Gastroesophageal sphincter (tissue), 4 donors: ENCODE measurements at regions not wholly inside any gene's neighbourhood (a gene's known extent, or its start where the extent isn't known, plus 50 kb on each side); places are given as distances from the start of the nearest gene placed in this dataset.

Experiments
- ATAC-seq: fragments of 150-250 bp; one replicate; pipeline ENCODE4 v1.9.1; 2016; ENCODE audit warnings: mild to moderate bottlenecking, moderate library complexity
- H3K27ac ChIP-seq, 4 donors: fragments of 200-600 bp; sonication (generic) in 3 of 4; 1 replicate in 3 of 4; 2 replicates in 1 of 4; pipeline ENCODE4 v1.5.1; 2016 to 2019
- H3K27me3 ChIP-seq: fragments of 200-600 bp; sonication (generic); one replicate; pipeline ENCODE4 v1.5.1; 2019
- H3K36me3 ChIP-seq, 2 donors: fragments of 200-600 bp; sonication (generic); one replicate each; pipeline ENCODE4 v1.5.1; 2019; ENCODE audit warnings: control low read depth in 1 of 2
- H3K4me1 ChIP-seq, 3 donors: fragments of 200-600 bp; sonication (generic); 1 replicate in 2 of 3; 2 replicates in 1 of 3; pipeline ENCODE4 v1.5.1; 2016 to 2019; ENCODE audit warnings: control low read depth in 2 of 3
- H3K4me3 ChIP-seq, 2 donors: fragments of 200-600 bp; sonication (generic); one replicate each; pipeline ENCODE4 v1.5.1; 2019; ENCODE audit warnings: mild to moderate bottlenecking in 1 of 2, moderate library complexity in 1 of 2
- H3K9me3 ChIP-seq, 3 donors: fragments of 200-600 bp; sonication (generic); one replicate each; pipeline ENCODE4 v1.5.1; 2017 to 2019; ENCODE audit warnings: control low read depth in 2 of 3
- CTCF ChIP-seq, 4 experiments: fragments of 200-600 bp in 2 of 4; fragments of 450-650 bp in 2 of 4; sonication (generic) in 1 of 4; IDR thresholded peaks; one replicate each; pipeline ENCODE4 v1.5.1; 2017 to 2019; ENCODE audit warnings: antibody characterized with exemption in 4 of 4, mild to moderate bottlenecking in 2 of 4, moderate library complexity in 2 of 4
- EP300 ChIP-seq: sonication (generic); formaldehyde crosslinking; IDR thresholded peaks from one replicate; pipeline ENCODE4 v1.6.1; 2017; ENCODE audit warnings: antibody characterized with exemption, mild to moderate bottlenecking
- POLR2A ChIP-seq, 2 donors: fragments of 450-650 bp; IDR thresholded peaks; one replicate each; pipeline ENCODE4 v1.6.1; 2017; ENCODE audit warnings: antibody characterized with exemption in 2 of 2, mild to moderate bottlenecking in 2 of 2, moderate library complexity in 1 of 2
- POLR2AphosphoS5 ChIP-seq: sonication (generic); formaldehyde crosslinking; IDR thresholded peaks from one replicate; pipeline ENCODE4 v1.6.1; 2017; ENCODE audit warnings: antibody characterized with exemption
- WGBS, 2 donors: methylation state at CpG; one replicate each; pipeline ENCODE4 v1.1.5; 2018; ENCODE audit warnings: low coverage in 1 of 2; 5-methylcytosine and 5-hydroxymethylcytosine counted together

GRCh38 chr5:107218457-107219193 lies 452.1 kb downstream of the EFNA5 start:
- TF ChIP-seq CTCF (IDR thresholded peaks at IDR 0.05) (no peak), POLR2AphosphoS5 (no peak), EP300 (no peak), POLR2A (IDR thresholded peaks at IDR 0.05) (no peak)

GRCh38 chr5:107217721-107218130 lies 453.0 kb downstream of the EFNA5 start:
- Histone ChIP-seq H3K27me3 (no peaks in the 10 kb centered on the region), H3K4me3 (no peak overlapping the region), H3K4me1 (peaks cover 0 to 23% (median 0%) of the 10 kb centered on the region in 3 donors), H3K36me3 (no peaks in the 10 kb centered on the region), H3K9me3 (no peaks in the 10 kb centered on the region), H3K27ac (peak overlapping the region in 3 of 4 donors; percentile 61 to 73 (median 66))
- TF ChIP-seq POLR2A (IDR thresholded peaks at IDR 0.05) (no peak), POLR2AphosphoS5 (peak; percentile 95), CTCF (IDR thresholded peaks at IDR 0.05) (no peak), EP300 (no peak)
- ATAC-seq = peak; percentile 94
- 54 to 60% methylated on average over 2 to 3 of the region's 3 CpGs for WGBS, 2 donors

More at GRCh38 chr5:107218457-107219193, 452.1 kb downstream of the EFNA5 start:
- Histone ChIP-seq H3K4me3 (no peak overlapping the region), H3K27ac (peak overlapping the region in 3 of 4 donors; percentile 61 to 73 (median 66)), H3K4me1 (peaks cover 0 to 23% (median 0%) of the 10 kb centered on the region in 3 donors), H3K9me3 (no peaks in the 10 kb centered on the region), H3K27me3 (no peaks in the 10 kb centered on the region), H3K36me3 (no peaks in the 10 kb centered on the region)
- 56 to 88% methylated on average over 1 of the region's 1 CpG for WGBS, 2 donors
- ATAC-seq = no peak

- TF ChIP-seq EP300 (no peak), POLR2AphosphoS5 (no peak), CTCF (IDR thresholded peaks at IDR 0.05) (no peak), POLR2A (IDR thresholded peaks at IDR 0.05) (no peak)
- no peaks in the 10 kb centered on the region for H3K27me3 ChIP-seq
- no peak overlapping the region for H3K4me3 ChIP-seq
- H3K27ac ChIP-seq = peak overlapping the region in 2 of 4 donors; percentile 17 to 57
- no peak for ATAC-seq
- H3K4me1 ChIP-seq = peaks cover 0 to 23% (median 0%) of the 10 kb centered on the region in 3 donors
- no peaks in the 10 kb centered on the region for H3K36me3 ChIP-seq
- 75 to 76% methylated on average over 4 to 5 of the region's 5 CpGs for WGBS, 2 donors
- no peaks in the 10 kb centered on the region for H3K9me3 ChIP-seq
These were observed 454.1 kb downstream of the EFNA5 start for GRCh38 chr5:107216587-107216986.

- WGBS, 2 donors = 39 to 57% methylated on average over 2 of the region's 2 CpGs
- no peak for ATAC-seq
- no peaks in the 10 kb centered on the region for H3K27me3 ChIP-seq
- no peak for TF ChIP-seq POLR2AphosphoS5
- no peaks in the 10 kb centered on the region for H3K9me3 ChIP-seq
- no peak overlapping the region for H3K27ac ChIP-seq
- H3K4me1 ChIP-seq = peaks cover 0 to 23% (median 0%) of the 10 kb centered on the region in 3 donors
- no peaks in the 10 kb centered on the region for H3K36me3 ChIP-seq
- no peak overlapping the region for H3K4me3 ChIP-seq
These were observed 455.1 kb downstream of the EFNA5 start for GRCh38 chr5:107215611-107216010.

- H3K4me3 ChIP-seq = no peak overlapping the region
- H3K9me3 ChIP-seq = no peaks in the 10 kb centered on the region
- H3K36me3 ChIP-seq = no peaks in the 10 kb centered on the region
- no peak overlapping the region for H3K27ac ChIP-seq
- H3K27me3 ChIP-seq = no peaks in the 10 kb centered on the region
- no peak for ATAC-seq
- TF ChIP-seq CTCF (IDR thresholded peaks at IDR 0.05) = no peak
- no peak for TF ChIP-seq EP300
- TF ChIP-seq POLR2A (IDR thresholded peaks at IDR 0.05) = no peak
- no peak for TF ChIP-seq POLR2AphosphoS5
- 57 to 65% methylated on average over 3 of the region's 3 CpGs for WGBS, 2 donors
- H3K4me1 ChIP-seq = peaks cover 0 to 14% (median 0%) of the 10 kb centered on the region in 3 donors
These were observed 457.7 kb downstream of the EFNA5 start for GRCh38 chr5:107213025-107213424.
